ENCODE measurements at regions not wholly inside any gene's neighbourhood (a gene's known extent, or its start where the extent isn't known, plus 50 kb on each side); places are given as distances from the start of the nearest gene placed in this dataset.
"Not testable (repeated sequence)": the region's sequence is repeated elsewhere in the genome, so short reads cannot be mapped to it uniquely, and the experiment has no call there.

GRCh38 chr10:77740396-77740795 is 102.8 kb upstream of the KCNMA1 start:
- H3K4me1 Mint-ChIP-seq; H3K27ac Mint-ChIP-seq; DNase-seq; POLR2A ChIA-PET; H3K4me3 Mint-ChIP-seq; H3K36me3 Mint-ChIP-seq (ENCODE audit: low read depth); H3K27me3 Mint-ChIP-seq; H3K9me3 Mint-ChIP-seq: not testable (repeated sequence)
- CTCF ChIA-PET: interaction anchor here (0.6 kb wide), 1 partner anchor 88 kb away, joined by 4 read pairs; no protein-coding TSS in a partner anchor

- Mint-ChIP-seq H3K36me3 (ENCODE audit: low read depth) (no peaks in the 10 kb centered on the region), H3K9me3 (peaks cover 5% of the 10 kb centered on the region), H3K4me1 (no peaks in the 10 kb centered on the region), H3K27me3 (peaks cover 5% of the 10 kb centered on the region), H3K27ac (peak overlapping the region; percentile 15), H3K4me3 (no peak overlapping the region)
- DNase-seq: no peak
- POLR2A ChIA-PET: no interaction called here
- CTCF ChIA-PET: interaction anchor here (0.6 kb wide), 1 partner anchor 32 kb away, joined by 3 read pairs; no protein-coding TSS in a partner anchor
Observed at GRCh38 chr10:77738496-77739158, 101.0 kb upstream of the KCNMA1 start.

GRCh38 chr10:77737608-77738007 is 100.0 kb upstream of the KCNMA1 start:
- ChIA-PET CTCF (no interaction called here), POLR2A (no interaction called here)
- Mint-ChIP-seq H3K27me3 (peaks cover 5% of the 10 kb centered on the region), H3K36me3 (ENCODE audit: low read depth) (no peaks in the 10 kb centered on the region), H3K27ac (no peak overlapping the region), H3K4me3 (no peak overlapping the region), H3K4me1 (no peaks in the 10 kb centered on the region), H3K9me3 (peaks cover 5% of the 10 kb centered on the region)
- no peak for DNase-seq

- POLR2A ChIA-PET; H3K36me3 Mint-ChIP-seq (ENCODE audit: low read depth); H3K4me1 Mint-ChIP-seq; H3K4me3 Mint-ChIP-seq; H3K27me3 Mint-ChIP-seq; H3K27ac Mint-ChIP-seq; CTCF ChIA-PET; H3K9me3 Mint-ChIP-seq; DNase-seq: not testable (repeated sequence)
Observed at GRCh38 chr10:77735136-77735535, 97.5 kb upstream of the KCNMA1 start.

- Mint-ChIP-seq H3K27ac (no peak overlapping the region), H3K36me3 (ENCODE audit: low read depth) (no peaks in the 10 kb centered on the region), H3K27me3 (peaks cover 8% of the 10 kb centered on the region), H3K4me3 (no peak overlapping the region), H3K9me3 (no peaks in the 10 kb centered on the region), H3K4me1 (no peaks in the 10 kb centered on the region)
- ChIA-PET CTCF (no interaction called here), POLR2A (no interaction called here)
- DNase-seq: no peak
Observed at GRCh38 chr10:77732213-77733003, 94.8 kb upstream of the KCNMA1 start.

GRCh38 chr10:77727481-77727880 is 89.9 kb upstream of the KCNMA1 start:
- no peaks in the 10 kb centered on the region for H3K4me1 Mint-ChIP-seq
- DNase-seq: no peak
- no peak overlapping the region for H3K4me3 Mint-ChIP-seq
- ChIA-PET POLR2A (no interaction called here), CTCF (no interaction called here)
- H3K9me3 Mint-ChIP-seq: no peaks in the 10 kb centered on the region
- no peak overlapping the region for H3K27ac Mint-ChIP-seq
- H3K27me3 Mint-ChIP-seq: peaks cover 10% of the 10 kb centered on the region
- no peaks in the 10 kb centered on the region for H3K36me3 Mint-ChIP-seq (ENCODE audit: low read depth)

GRCh38 chr10:77726732-77727131 is 89.1 kb upstream of the KCNMA1 start:
- H3K4me3 Mint-ChIP-seq: no peak overlapping the region
- POLR2A ChIA-PET: no interaction called here
- no peak for DNase-seq
- no peaks in the 10 kb centered on the region for H3K36me3 Mint-ChIP-seq (ENCODE audit: low read depth)
- CTCF ChIA-PET: no interaction called here
- H3K9me3 Mint-ChIP-seq: no peaks in the 10 kb centered on the region
- no peaks in the 10 kb centered on the region for H3K4me1 Mint-ChIP-seq
- no peak overlapping the region for H3K27ac Mint-ChIP-seq
- peaks cover 10% of the 10 kb centered on the region for H3K27me3 Mint-ChIP-seq

GRCh38 chr10:77726301-77726700 is 88.7 kb upstream of the KCNMA1 start:
- POLR2A ChIA-PET: no interaction called here
- H3K9me3 Mint-ChIP-seq: no peaks in the 10 kb centered on the region
- H3K27ac Mint-ChIP-seq: no peak overlapping the region
- H3K36me3 Mint-ChIP-seq (ENCODE audit: low read depth): no peaks in the 10 kb centered on the region
- H3K4me1 Mint-ChIP-seq: no peaks in the 10 kb centered on the region
- no peak for DNase-seq
- CTCF ChIA-PET: no interaction called here
- H3K27me3 Mint-ChIP-seq: peaks cover 10% of the 10 kb centered on the region
- no peak overlapping the region for H3K4me3 Mint-ChIP-seq

GRCh38 chr10:77724820-77725219 is 87.2 kb upstream of the KCNMA1 start:
- POLR2A ChIA-PET: no interaction called here
- no peak overlapping the region for H3K4me3 Mint-ChIP-seq

GRCh38 chr10:77723376-77723775 is 85.8 kb upstream of the KCNMA1 start:
- Mint-ChIP-seq H3K36me3 (ENCODE audit: low read depth) (no peaks in the 10 kb centered on the region), H3K4me1 (no peaks in the 10 kb centered on the region), H3K27ac (no peak overlapping the region), H3K9me3 (no peaks in the 10 kb centered on the region), H3K27me3 (peaks cover 8% of the 10 kb centered on the region), H3K4me3 (no peak overlapping the region)
- POLR2A ChIA-PET: no interaction called here
- no peak for DNase-seq
- CTCF ChIA-PET: no interaction called here

More at GRCh38 chr10:77724820-77725219, 87.2 kb upstream of the KCNMA1 start:
- DNase-seq: no peak
- no peaks in the 10 kb centered on the region for H3K9me3 Mint-ChIP-seq
- H3K27ac Mint-ChIP-seq: no peak overlapping the region
- peaks cover 11% of the 10 kb centered on the region for H3K27me3 Mint-ChIP-seq
- CTCF ChIA-PET: interaction anchor here (1.2 kb wide), 1 partner anchor 13 kb away, joined by 3 read pairs; no protein-coding TSS in a partner anchor
- no peaks in the 10 kb centered on the region for H3K36me3 Mint-ChIP-seq (ENCODE audit: low read depth)
- no peaks in the 10 kb centered on the region for H3K4me1 Mint-ChIP-seq

GRCh38 chr10:77722956-77723355 is 85.3 kb upstream of the KCNMA1 start:
- H3K4me1 Mint-ChIP-seq; H3K4me3 Mint-ChIP-seq; DNase-seq; POLR2A ChIA-PET; CTCF ChIA-PET; H3K36me3 Mint-ChIP-seq (ENCODE audit: low read depth); H3K9me3 Mint-ChIP-seq; H3K27ac Mint-ChIP-seq; H3K27me3 Mint-ChIP-seq: not testable (repeated sequence)

GRCh38 chr10:77721815-77722214 is 84.2 kb upstream of the KCNMA1 start:
- H3K4me3 Mint-ChIP-seq: no peak overlapping the region
- H3K4me1 Mint-ChIP-seq: no peaks in the 10 kb centered on the region
- no peak overlapping the region for H3K27ac Mint-ChIP-seq
- POLR2A ChIA-PET: no interaction called here
- CTCF ChIA-PET: no interaction called here
- peaks cover 9% of the 10 kb centered on the region for H3K27me3 Mint-ChIP-seq
- H3K9me3 Mint-ChIP-seq: no peaks in the 10 kb centered on the region
- H3K36me3 Mint-ChIP-seq (ENCODE audit: low read depth): no peaks in the 10 kb centered on the region
- no peak for DNase-seq

- CTCF ChIA-PET: interaction anchor here (1.6 kb wide), 1 partner anchor 118 kb away, joined by 7 read pairs; no protein-coding TSS in a partner anchor
- Mint-ChIP-seq H3K4me1 (no peaks in the 10 kb centered on the region), H3K27me3 (peaks cover 7% of the 10 kb centered on the region), H3K36me3 (ENCODE audit: low read depth) (no peaks in the 10 kb centered on the region), H3K27ac (no peak overlapping the region), H3K4me3 (no peak overlapping the region), H3K9me3 (no peaks in the 10 kb centered on the region)
- DNase-seq: no peak
- POLR2A ChIA-PET: no interaction called here
Observed at GRCh38 chr10:77718957-77719356, 81.3 kb upstream of the KCNMA1 start.

- POLR2A ChIA-PET: not testable (repeated sequence)
Observed at GRCh38 chr10:77718312-77718711, 80.7 kb upstream of the KCNMA1 start.

More at GRCh38 chr10:77718312-77718711, 80.7 kb upstream of the KCNMA1 start:
- H3K27me3 Mint-ChIP-seq; H3K27ac Mint-ChIP-seq; CTCF ChIA-PET; H3K4me1 Mint-ChIP-seq; H3K36me3 Mint-ChIP-seq (ENCODE audit: low read depth); H3K4me3 Mint-ChIP-seq; H3K9me3 Mint-ChIP-seq; DNase-seq: not testable (repeated sequence)
